IMR-90 (cell line): ENCODE measurements at regions not wholly inside any gene's neighbourhood (a gene's known extent, or its start where the extent isn't known, plus 50 kb on each side); places are given as distances from the start of the nearest gene placed in this dataset.

Experiments
- ATAC-seq: fragments of 200-7000 bp; cut with Tn5 transposase; 2 replicates; pipeline ENCODE4 v1.9.1; 2020; ENCODE audit warnings: low read depth, mild to moderate bottlenecking, moderate library complexity
- BruUV-seq: library from RNA; stranded (reverse); fragments of 400-500 nt; replicated peaks from 2 replicates; lab custom pipeline; 2021; lab: Mats Ljungman, UMichigan
- CTCF ChIA-PET: fragments of 300-600 bp; formaldehyde crosslinking; extraction: SDS; loops from one replicate; lab custom pipeline; 2021; ENCODE audit warnings: antibody characterized with exemption; lab: Yijun Ruan, JAX
- POLR2A ChIA-PET: fragments of 300-600 bp; sonication (Branson Sonifier 250); formaldehyde crosslinking; loops from one replicate; lab custom pipeline; 2022; ENCODE audit warnings: antibody characterized with exemption; ENCODE audit not compliant: unreplicated experiment; lab: Charles Lee
- DNase-seq: peaks from one replicate; pipeline ENCODE4 v3.0.0; 2013
- H2AFZ ChIP-seq: replicated peaks from 2 replicates; pipeline ENCODE3; 2013; ENCODE audit warnings: low read length, mild to moderate bottlenecking; ENCODE audit not compliant: poor library complexity
- H2AK5ac ChIP-seq: 2 replicates; pipeline ENCODE4 v1.6.1; 2013; ENCODE audit warnings: low read depth, low read length, inconsistent platforms
- H2AK9ac ChIP-seq: replicated peaks from 2 replicates; pipeline ENCODE3; 2013; ENCODE audit warnings: mild to moderate bottlenecking, low read depth, low read length, moderate library complexity; ENCODE audit not compliant: poor library complexity
- H2BK120ac ChIP-seq: 2 replicates; pipeline ENCODE4 v1.6.1; 2013; ENCODE audit warnings: low read depth, low read length, inconsistent platforms
- H2BK15ac ChIP-seq: 3 replicates; pipeline ENCODE4 v1.6.1; 2013; ENCODE audit warnings: low read depth, low read length, inconsistent platforms
- H2BK20ac ChIP-seq: 2 replicates; pipeline ENCODE4 v1.6.1; 2013; ENCODE audit warnings: low read depth, mild to moderate bottlenecking, inconsistent platforms, low read length, moderate library complexity
- H2BK5ac ChIP-seq: 2 replicates; pipeline ENCODE4 v1.6.1; 2013; ENCODE audit warnings: mild to moderate bottlenecking, low read depth, low read length, inconsistent platforms; ENCODE audit not compliant: poor library complexity, severe bottlenecking
- H3K14ac ChIP-seq: replicated peaks from 2 replicates; pipeline ENCODE4 v1.6.1; 2013; ENCODE audit warnings: low read depth, low read length, inconsistent platforms
- H3K18ac ChIP-seq: 2 replicates; pipeline ENCODE4 v1.6.1; 2013; ENCODE audit warnings: low read depth, low read length, control low read depth
- H3K23ac ChIP-seq: 2 replicates; pipeline ENCODE4 v1.6.1; 2013; ENCODE audit warnings: low read depth, low read length, inconsistent platforms
- H3K27ac ChIP-seq: 2 replicates; pipeline ENCODE4 v1.5.1; 2013; ENCODE audit warnings: mild to moderate bottlenecking, control low read depth, low read length; ENCODE audit not compliant: insufficient read depth
- H3K27me3 ChIP-seq: 2 replicates; pipeline ENCODE4 v1.6.1; 2013; ENCODE audit warnings: low read length; ENCODE audit not compliant: control insufficient read depth, insufficient read depth
- H3K36me3 ChIP-seq: 2 replicates; pipeline ENCODE4 v1.6.1; 2013; ENCODE audit warnings: low read length, mixed read lengths; ENCODE audit not compliant: control insufficient read depth, insufficient read depth
- H3K4ac ChIP-seq: 2 replicates; pipeline ENCODE4 v1.6.1; 2013; ENCODE audit warnings: low read depth, low read length, inconsistent platforms
- H3K4me1 ChIP-seq: 2 replicates; pipeline ENCODE4 v1.6.1; 2013; ENCODE audit warnings: low read length, mixed read lengths; ENCODE audit not compliant: control insufficient read depth, insufficient read depth
- H3K4me2 ChIP-seq: 2 replicates; pipeline ENCODE4 v1.6.1; 2013; ENCODE audit warnings: low read depth, mild to moderate bottlenecking, control low read depth, low read length, moderate library complexity
- H3K4me3 ChIP-seq: 2 replicates; pipeline ENCODE4 v1.5.1; 2013; ENCODE audit warnings: low read depth, mild to moderate bottlenecking, control low read depth, low read length, moderate library complexity; ENCODE audit not compliant: insufficient read depth
- H3K56ac ChIP-seq: 2 replicates; pipeline ENCODE4 v1.6.1; 2013; ENCODE audit warnings: low read length, inconsistent platforms; ENCODE audit not compliant: insufficient read depth; ENCODE audit errors: extremely low read depth
- H3K79me1 ChIP-seq, 2 experiments: 2 replicates each; pipeline ENCODE4 v1.6.1; 2013; ENCODE audit warnings: low read length in 2 of 2, inconsistent platforms in 1 of 2, low read depth in 1 of 2
- H3K9ac ChIP-seq: 2 replicates; pipeline ENCODE4 v1.6.1; 2013; ENCODE audit warnings: low read depth, low read length, control low read depth
- H3K9me1 ChIP-seq: 2 replicates; pipeline ENCODE4 v1.6.1; 2013; ENCODE audit warnings: low read length, inconsistent platforms; ENCODE audit not compliant: insufficient read depth
- H3K9me3 ChIP-seq: 2 replicates; pipeline ENCODE4 v1.6.1; 2013; ENCODE audit warnings: low read length; ENCODE audit not compliant: control insufficient read depth, insufficient read depth
- H4K20me1 ChIP-seq: 2 replicates; pipeline ENCODE4 v1.6.1; 2013; ENCODE audit warnings: low read length, inconsistent platforms; ENCODE audit not compliant: insufficient read depth
- H4K5ac ChIP-seq: 2 replicates; pipeline ENCODE4 v1.6.1; 2013; ENCODE audit warnings: mild to moderate bottlenecking, low read depth, low read length, control low read depth
- H4K8ac ChIP-seq, 2 experiments: 2 replicates each; pipeline ENCODE4 v1.6.1; 2013; ENCODE audit warnings: low read depth in 2 of 2, low read length in 2 of 2, control low read depth in 1 of 2, inconsistent platforms in 1 of 2
- H4K91ac ChIP-seq: 2 replicates; pipeline ENCODE4 v1.6.1; 2013; ENCODE audit warnings: low read depth, low read length, inconsistent platforms; ENCODE audit not compliant: insufficient read depth
- BHLHE40 ChIP-seq: fragments of 150-350 bp; IDR thresholded peaks from 2 replicates; pipeline ENCODE4 v1.6.1; 2016; ENCODE audit warnings: mild to moderate bottlenecking, low read depth, low read length
- CEBPB ChIP-seq: IDR thresholded peaks from 2 replicates; pipeline ENCODE4 v1.6.1; 2012; ENCODE audit warnings: low read depth, low read length, improper control_type of control experiment
- CHD1 ChIP-seq: IDR thresholded peaks from 2 replicates; pipeline ENCODE4 v1.6.1; 2012; ENCODE audit warnings: low read depth, low read length, improper control_type of control experiment
- CTCF ChIP-seq: conservative IDR thresholded peaks from 2 replicates; pipeline ENCODE4 v1.5.1; 2012; ENCODE audit warnings: mild to moderate bottlenecking, low read depth, low read length, improper control_type of control experiment
- ELK1 ChIP-seq: fragments of 150-350 bp; IDR thresholded peaks from 2 replicates; pipeline ENCODE4 v1.6.1; 2016; ENCODE audit warnings: low read depth, mild to moderate bottlenecking, low read length, moderate library complexity, borderline replicate concordance
- FOS ChIP-seq: fragments of 150-350 bp; IDR thresholded peaks from 2 replicates; pipeline ENCODE4 v1.6.1; 2016; ENCODE audit warnings: low read depth, low read length
- MAFK ChIP-seq: IDR thresholded peaks from 2 replicates; pipeline ENCODE4 v1.6.1; 2012; ENCODE audit warnings: low read depth, low read length, improper control_type of control experiment
- MAZ ChIP-seq: IDR thresholded peaks from 2 replicates; pipeline ENCODE4 v1.6.1; 2012; ENCODE audit warnings: low read depth, mild to moderate bottlenecking, low read length, improper control_type of control experiment, moderate library complexity, borderline replicate concordance
- MXI1 ChIP-seq: IDR thresholded peaks from 2 replicates; pipeline ENCODE4 v1.6.1; 2012; ENCODE audit warnings: low read depth, mild to moderate bottlenecking, low read length, moderate library complexity, borderline replicate concordance
- NFE2L2 ChIP-seq: fragments of 150-350 bp; IDR thresholded peaks from 2 replicates; pipeline ENCODE4 v1.6.1; 2016; ENCODE audit warnings: low read depth, mild to moderate bottlenecking, low read length
- POLR2A ChIP-seq: IDR thresholded peaks from 2 replicates; pipeline ENCODE4 v1.6.1; 2012; ENCODE audit warnings: mild to moderate bottlenecking, low read depth, low read length
- RAD21 ChIP-seq: IDR thresholded peaks from 2 replicates; pipeline ENCODE4 v1.6.1; 2012; ENCODE audit warnings: low read length, improper control_type of control experiment
- RCOR1 ChIP-seq: IDR thresholded peaks from 2 replicates; pipeline ENCODE4 v1.6.1; 2012; ENCODE audit warnings: mild to moderate bottlenecking, low read length, improper control_type of control experiment; ENCODE audit not compliant: insufficient replicate concordance
- RFX5 ChIP-seq: IDR thresholded peaks from 2 replicates; pipeline ENCODE4 v1.8.0; 2012; ENCODE audit warnings: low read depth, mild to moderate bottlenecking, low read length, moderate library complexity
- SMC3 ChIP-seq: fragments of 150-350 bp; IDR thresholded peaks from 2 replicates; pipeline ENCODE4 v1.6.1; 2016; ENCODE audit warnings: low read depth, mild to moderate bottlenecking, antibody characterized with exemption, low read length, moderate library complexity
- USF2 ChIP-seq: fragments of 150-350 bp; IDR thresholded peaks from 2 replicates; pipeline ENCODE4 v1.6.1; 2017; ENCODE audit warnings: mild to moderate bottlenecking, antibody characterized with exemption, low read length, low read depth
- WGBS, 2 experiments: methylation state at CpG; one replicate each; pipeline versions ENCODE4 v1.1.5 to v1.1.7; 2013; ENCODE audit warnings: missing lambda C conversion rate in 2 of 2; ENCODE audit not compliant: insufficient read length in 1 of 2; ENCODE audit errors: extremely low coverage in 2 of 2; 5-methylcytosine and 5-hydroxymethylcytosine counted together
- dilution Hi-C: fragments of 300-500 bp; cut with HindIII; formaldehyde crosslinking; loops from one replicate; pipeline ENCODE4 v1.14.3; 2018; ENCODE audit warnings: low sequenced_read_pairs; ENCODE audit not compliant: unreplicated experiment
- in situ Hi-C: fragments of 300-500 bp; cut with MboI; formaldehyde crosslinking; loops from 3 replicates; pipeline ENCODE4 v1.14.3; 2019; ENCODE audit warnings: low sequenced_read_pairs, inconsistent platforms, mixed read lengths
- intact Hi-C: fragments of 100-400 bp; cut with micrococcal nuclease; formaldehyde crosslinking; loops from 2 replicates; pipeline ENCODE4 v1.10.0; 2022

GRCh38 chr13:53807251-53807834 lies 778.7 kb downstream of the OLFM4 start:
- H2AK5ac ChIP-seq: no peak overlapping the region
- H3K4ac ChIP-seq: no peak overlapping the region
- no peak overlapping the region for H2BK120ac ChIP-seq
- no peaks in the 10 kb centered on the region for H3K36me3 ChIP-seq
- no peak overlapping the region for H4K91ac ChIP-seq
- no peak overlapping the region for H4K8ac ChIP-seq
- no peak overlapping the region for H3K4me3 ChIP-seq
- no peak overlapping the region for H3K18ac ChIP-seq
- intact Hi-C loops (no loop called here), in situ Hi-C loops (no loop called here), dilution Hi-C loops (no loop called here)
- no peak overlapping the region for H2BK15ac ChIP-seq
- no peaks in the 10 kb centered on the region for H3K27me3 ChIP-seq
- no peak overlapping the region for H3K23ac ChIP-seq
- no peak overlapping the region for H3K56ac ChIP-seq
- no peak overlapping the region for H3K9ac ChIP-seq
- no peak overlapping the region for H3K27ac ChIP-seq
- H3K4me1 ChIP-seq: no peaks in the 10 kb centered on the region
- H2BK20ac ChIP-seq: no peak overlapping the region
- H4K20me1 ChIP-seq: no peaks in the 10 kb centered on the region
- no peak overlapping the region for H2AK9ac ChIP-seq
- H4K5ac ChIP-seq: no peak overlapping the region
- WGBS, 2 experiments: no CpG with 5 or more reads among the region's 3 CpGs
- no peak for DNase-seq
- ATAC-seq: no peak
- TF ChIP-seq POLR2A (no peak), ELK1 (no peak), CTCF (no peak), RAD21 (no peak), FOS (no peak), NFE2L2 (no peak), CHD1 (no peak), MAFK (no peak), RCOR1 (no peak), MXI1 (no peak), CEBPB (no peak), BHLHE40 (no peak), RFX5 (no peak), USF2 (no peak), SMC3 (no peak), MAZ (no peak)
- H2AFZ ChIP-seq: no peak overlapping the region
- BruUV-seq: no TSS peak
- CTCF ChIA-PET: no interaction called here
- H3K4me2 ChIP-seq: no peak overlapping the region
- H3K79me1 ChIP-seq: no peaks in the 10 kb centered on the region
- H2BK5ac ChIP-seq: no peak overlapping the region
- peaks cover 2% of the 10 kb centered on the region; the same call in 1 of the 2 replicates for H3K9me3 ChIP-seq
- POLR2A ChIA-PET: no interaction called here
- no peak overlapping the region for H3K14ac ChIP-seq
- H3K9me1 ChIP-seq: no peaks in the 10 kb centered on the region
